Left ventricle myocardium inferior (tissue), 1 donor: ENCODE measurements at regions not wholly inside any gene's neighbourhood (a gene's known extent, or its start where the extent isn't known, plus 50 kb on each side); places are given as distances from the start of the nearest gene placed in this dataset.

ENCODE experiments used
- DNase-seq: peaks from one replicate; pipeline ENCODE4 v3.0.0-alpha.2; 2020
- H3K27ac ChIP-seq: fragments of 200-600 bp; replicated peaks from 2 replicates; pipeline ENCODE4 v1.8.0; 2021
- H3K27me3 ChIP-seq: fragments of 200-600 bp; 2 replicates; pipeline ENCODE4 v1.8.0; 2021; ENCODE audit warnings: low read depth
- H3K36me3 ChIP-seq: fragments of 200-600 bp; 2 replicates; pipeline ENCODE4 v1.8.0; 2021
- H3K4me1 ChIP-seq: fragments of 200-600 bp; 2 replicates; pipeline ENCODE4 v1.8.0; 2021
- H3K4me3 ChIP-seq: fragments of 200-600 bp; 2 replicates; pipeline ENCODE4 v1.8.0; 2021; ENCODE audit warnings: mild to moderate bottlenecking, moderate library complexity
- H3K9me3 ChIP-seq: fragments of 200-600 bp; replicated peaks from 2 replicates; pipeline ENCODE4 v1.8.0; 2021
- CTCF ChIP-seq: fragments of 200-600 bp; IDR thresholded peaks from 2 replicates; pipeline ENCODE4 v1.8.0; 2021; ENCODE audit warnings: antibody characterized with exemption, mild to moderate bottlenecking, borderline replicate concordance
- intact Hi-C: fragments of 100-400 bp; cut with micrococcal nuclease; formaldehyde crosslinking; loops from one replicate; pipeline ENCODE4 v1.11.0; 2022
- donor health status: DM: no; HTN: yes; CAD: no; lungs with severe emphysema.

GRCh38 chr4:155085843-155086530, 122.4 kb upstream of the NPY2R start:
- Histone ChIP-seq H3K4me3 (no peak overlapping the region), H3K27me3 (no peaks in the 10 kb centered on the region), H3K4me1 (no peaks in the 10 kb centered on the region), H3K9me3 (no peaks in the 10 kb centered on the region), H3K27ac (no peak overlapping the region), H3K36me3 (no peaks in the 10 kb centered on the region)
- intact Hi-C loops, result no loop called here
- no peak for DNase-seq
- TF ChIP-seq CTCF, result no peak

- Histone ChIP-seq H3K4me1 (no peaks in the 10 kb centered on the region), H3K36me3 (no peaks in the 10 kb centered on the region), H3K4me3 (no peak overlapping the region), H3K9me3 (no peaks in the 10 kb centered on the region), H3K27ac (no peak overlapping the region), H3K27me3 (no peaks in the 10 kb centered on the region)
- intact Hi-C loops, result no loop called here
- no peak for DNase-seq
- TF ChIP-seq CTCF, result no peak
Observed at GRCh38 chr4:155094201-155094820, 114.1 kb upstream of the NPY2R start.

GRCh38 chr4:155099231-155099630, 109.2 kb upstream of the NPY2R start:
- no peak overlapping the region for H3K27ac ChIP-seq
- no peaks in the 10 kb centered on the region for H3K36me3 ChIP-seq
- TF ChIP-seq CTCF, result no peak
- H3K4me3 ChIP-seq, result no peak overlapping the region
- DNase-seq, result no peak
- H3K4me1 ChIP-seq, result no peaks in the 10 kb centered on the region
- intact Hi-C loops, result no loop called here
- no peaks in the 10 kb centered on the region for H3K9me3 ChIP-seq
- H3K27me3 ChIP-seq, result no peaks in the 10 kb centered on the region

GRCh38 chr4:155106629-155107028, 101.8 kb upstream of the NPY2R start:
- intact Hi-C loops, result no loop called here
- no peaks in the 10 kb centered on the region for H3K9me3 ChIP-seq
- H3K36me3 ChIP-seq, result no peaks in the 10 kb centered on the region
- no peak overlapping the region for H3K4me3 ChIP-seq
- TF ChIP-seq CTCF, result no peak
- H3K4me1 ChIP-seq, result no peaks in the 10 kb centered on the region
- H3K27ac ChIP-seq, result no peak overlapping the region
- H3K27me3 ChIP-seq, result no peaks in the 10 kb centered on the region
- no peak for DNase-seq

GRCh38 chr4:155107059-155107458, 101.4 kb upstream of the NPY2R start:
- no peak overlapping the region for H3K4me3 ChIP-seq
- intact Hi-C loops, result no loop called here
- TF ChIP-seq CTCF, result no peak
- no peak for DNase-seq
- H3K27me3 ChIP-seq, result no peaks in the 10 kb centered on the region
- no peak overlapping the region for H3K27ac ChIP-seq
- no peaks in the 10 kb centered on the region for H3K36me3 ChIP-seq
- H3K4me1 ChIP-seq, result no peaks in the 10 kb centered on the region
- H3K9me3 ChIP-seq, result no peaks in the 10 kb centered on the region
